Karpas-422 (cell line): ENCODE measurements at regions not wholly inside any gene's neighbourhood (a gene's known extent, or its start where the extent isn't known, plus 50 kb on each side); places are given as distances from the start of the nearest gene placed in this dataset.

Experiments
- DNase-seq: peaks from one replicate; pipeline ENCODE4 v3.0.0-alpha.2; 2015
- H2AFZ ChIP-seq: fragments of 200-600 bp; sonication (generic); 2 replicates; pipeline ENCODE4 v1.6.1; 2014; ENCODE audit warnings: antibody characterized with exemption, low read length, mixed read lengths
- H3K27ac ChIP-seq: fragments of 200-600 bp; sonication (generic); 2 replicates; pipeline ENCODE4 v1.5.1; 2014; ENCODE audit warnings: mild to moderate bottlenecking, low read length, moderate library complexity
- H3K27me3 ChIP-seq: fragments of 200-600 bp; sonication (generic); 2 replicates; pipeline ENCODE4 v1.6.1; 2014; ENCODE audit warnings: low read length, mixed read lengths
- H3K36me3 ChIP-seq: fragments of 200-600 bp; sonication (generic); 2 replicates; pipeline ENCODE4 v1.6.1; 2014; ENCODE audit warnings: low read length, mixed read lengths; ENCODE audit not compliant: insufficient read depth
- H3K4me1 ChIP-seq: fragments of 200-600 bp; sonication (generic); 2 replicates; pipeline ENCODE4 v1.6.1; 2014; ENCODE audit warnings: mild to moderate bottlenecking, low read length, mixed read lengths
- H3K4me2 ChIP-seq: fragments of 200-600 bp; sonication (generic); 2 replicates; pipeline ENCODE4 v1.6.1; 2014; ENCODE audit warnings: low read length, low read depth, mild to moderate bottlenecking; ENCODE audit not compliant: poor library complexity, severe bottlenecking
- H3K4me3 ChIP-seq: fragments of 200-600 bp; sonication (generic); 2 replicates; pipeline ENCODE4 v1.5.1; 2014; ENCODE audit warnings: mild to moderate bottlenecking, antibody characterized with exemption, low read length, mixed read lengths
- H3K79me2 ChIP-seq: fragments of 200-600 bp; sonication (generic); 2 replicates; pipeline ENCODE4 v1.6.1; 2014; ENCODE audit warnings: mild to moderate bottlenecking, low read length, mixed read lengths
- H3K9ac ChIP-seq: fragments of 200-600 bp; sonication (generic); 2 replicates; pipeline ENCODE4 v1.6.0; 2014; ENCODE audit warnings: low read length
- H3K9me2 ChIP-seq: fragments of 200-600 bp; sonication (generic), shearing (Covaris generic); replicated peaks from 2 replicates; pipeline ENCODE4 v1.6.0; 2014; ENCODE audit warnings: mild to moderate bottlenecking, low read length, moderate library complexity; ENCODE audit not compliant: insufficient read depth
- H3K9me3 ChIP-seq: fragments of 300-700, 200-600 bp; sonication (generic); 2 replicates; pipeline ENCODE4 v1.6.1; 2014; ENCODE audit warnings: low read length, mixed read lengths
- H4K20me1 ChIP-seq: fragments of 200-600 bp; sonication (generic); 2 replicates; pipeline ENCODE4 v1.6.1; 2014; ENCODE audit warnings: mild to moderate bottlenecking, antibody characterized with exemption, low read length, low read depth; ENCODE audit not compliant: insufficient read depth

DNA sequence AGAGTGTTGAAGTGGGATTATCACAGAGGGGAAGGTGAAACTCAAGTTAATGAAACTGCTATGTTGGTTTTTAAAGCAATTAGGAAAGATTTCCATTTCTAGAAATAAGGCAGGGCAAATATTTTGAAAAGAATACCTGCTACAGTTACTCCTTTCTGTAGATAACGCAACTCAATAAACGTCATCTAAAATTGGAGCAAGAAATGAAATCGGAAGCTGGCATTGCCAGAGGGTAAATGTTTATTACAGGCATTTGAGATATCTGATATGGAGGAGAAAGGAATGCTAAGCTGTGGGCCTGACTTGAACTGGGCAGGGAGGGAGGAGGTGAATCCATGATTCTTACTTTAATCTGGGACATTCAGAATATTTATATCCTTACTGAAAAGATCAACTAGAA is 217.0 kb upstream of the ADARB2 start:
- Histone ChIP-seq H3K4me3 (no peak overlapping the region), H3K4me1 (no peaks in the 10 kb centered on the region), H3K9me3 (no peaks in the 10 kb centered on the region), H3K27me3 (no peaks in the 10 kb centered on the region), H3K9ac (no peak overlapping the region), H2AFZ (no peak overlapping the region), H3K79me2 (no peaks in the 10 kb centered on the region), H4K20me1 (no peaks in the 10 kb centered on the region), H3K36me3 (no peaks in the 10 kb centered on the region), H3K9me2 (no peaks in the 10 kb centered on the region), H3K27ac (no peak overlapping the region), H3K4me2 (no peak overlapping the region)
- DNase-seq: no peak

DNA sequence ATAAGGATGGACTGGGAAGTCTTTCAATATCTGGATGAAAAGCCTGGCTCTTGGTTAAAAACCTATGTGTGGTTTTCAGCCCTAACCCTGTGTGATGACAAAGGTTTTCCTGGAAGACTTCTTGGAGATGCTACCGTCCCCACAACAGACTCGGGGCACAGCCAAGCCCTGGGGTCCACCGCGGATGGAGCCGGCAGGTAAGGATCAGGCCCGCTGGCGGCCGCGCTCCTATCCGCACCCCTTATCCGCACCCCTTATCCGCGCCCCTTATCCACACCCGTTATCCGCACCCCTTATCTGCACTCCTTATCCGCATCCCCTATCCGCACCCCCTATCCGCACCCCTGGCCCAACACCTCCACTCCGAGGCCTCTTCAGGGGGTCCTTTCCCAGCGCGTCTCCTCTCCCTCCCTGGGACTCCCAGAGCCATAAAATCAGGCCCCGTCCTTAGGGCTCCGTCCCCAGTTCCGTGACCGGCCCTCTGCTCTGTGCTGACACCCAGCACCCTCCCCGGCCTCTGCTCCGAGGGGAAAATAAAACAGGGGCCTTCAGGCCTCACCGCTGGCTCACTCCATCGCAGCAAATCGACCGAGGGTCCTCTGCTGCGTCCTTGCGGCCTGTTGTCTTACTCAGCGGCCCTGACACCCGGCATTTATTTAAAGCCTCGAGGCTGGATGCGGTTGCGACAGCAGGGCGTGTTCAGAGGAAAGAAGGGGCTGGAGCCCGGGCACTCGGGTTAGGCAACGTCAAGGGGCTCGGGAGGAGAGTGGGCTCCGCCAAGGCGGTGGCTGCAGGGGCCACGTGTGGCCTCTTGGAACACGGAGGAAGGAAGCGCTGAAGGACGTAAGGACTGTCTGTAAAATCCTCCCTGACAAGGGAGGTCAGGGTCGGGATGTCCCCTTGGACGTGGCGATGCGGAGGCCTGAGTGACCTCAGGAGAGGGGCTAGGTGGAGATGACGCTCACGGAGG is 215.1 kb upstream of the ADARB2 start:
- no peaks in the 10 kb centered on the region for H3K9me3 ChIP-seq
- no peaks in the 10 kb centered on the region for H3K36me3 ChIP-seq
- no peaks in the 10 kb centered on the region for H3K9me2 ChIP-seq
- H3K4me2 ChIP-seq: no peak overlapping the region
- H3K27ac ChIP-seq: no peak overlapping the region
- no peaks in the 10 kb centered on the region for H3K4me1 ChIP-seq
- no peak overlapping the region for H2AFZ ChIP-seq
- H4K20me1 ChIP-seq: no peaks in the 10 kb centered on the region
- no peak overlapping the region for H3K9ac ChIP-seq
- no peaks in the 10 kb centered on the region for H3K79me2 ChIP-seq
- no peaks in the 10 kb centered on the region for H3K27me3 ChIP-seq
- no peak for DNase-seq
- H3K4me3 ChIP-seq: no peak overlapping the region

DNA sequence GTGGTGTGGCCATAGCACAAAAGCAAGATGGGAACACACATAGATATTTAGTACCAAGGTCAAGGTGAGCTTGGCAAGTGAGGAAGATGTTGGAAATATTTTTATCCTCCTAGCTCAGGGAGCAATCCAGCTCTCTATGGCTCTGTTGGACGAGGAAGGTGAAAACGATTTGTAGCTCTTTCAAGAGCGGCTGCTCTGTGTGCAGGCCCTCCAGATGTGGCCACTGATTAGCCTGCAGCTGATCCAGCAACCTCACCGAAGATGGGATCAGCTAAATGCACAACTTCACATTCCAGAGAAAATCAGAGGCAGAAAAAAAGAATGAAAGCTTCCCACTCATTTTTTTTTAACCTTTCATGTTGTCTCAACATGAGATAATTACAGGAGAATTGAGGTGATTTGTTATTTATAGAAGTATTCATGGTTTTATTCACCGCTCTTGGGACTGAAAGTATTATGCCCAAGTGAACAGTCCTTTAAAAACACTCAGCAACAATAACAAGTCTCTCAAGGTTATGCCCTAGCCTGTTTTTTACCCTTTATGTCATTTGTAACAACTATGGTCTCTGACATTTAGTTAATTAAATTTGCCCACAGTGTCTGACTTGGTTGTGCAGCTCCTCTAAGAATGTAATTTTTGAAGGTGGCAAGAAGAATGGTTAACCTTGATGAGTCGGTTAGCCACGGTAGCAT is 213.6 kb upstream of the ADARB2 start:
- Histone ChIP-seq H3K4me2 (no peak overlapping the region), H3K4me3 (no peak overlapping the region), H3K9ac (no peak overlapping the region), H3K9me2 (no peaks in the 10 kb centered on the region), H3K9me3 (no peaks in the 10 kb centered on the region), H3K27ac (no peak overlapping the region), H3K4me1 (no peaks in the 10 kb centered on the region), H2AFZ (no peak overlapping the region), H3K79me2 (no peaks in the 10 kb centered on the region), H3K36me3 (no peaks in the 10 kb centered on the region), H3K27me3 (no peaks in the 10 kb centered on the region), H4K20me1 (no peaks in the 10 kb centered on the region)
- no peak for DNase-seq

DNA sequence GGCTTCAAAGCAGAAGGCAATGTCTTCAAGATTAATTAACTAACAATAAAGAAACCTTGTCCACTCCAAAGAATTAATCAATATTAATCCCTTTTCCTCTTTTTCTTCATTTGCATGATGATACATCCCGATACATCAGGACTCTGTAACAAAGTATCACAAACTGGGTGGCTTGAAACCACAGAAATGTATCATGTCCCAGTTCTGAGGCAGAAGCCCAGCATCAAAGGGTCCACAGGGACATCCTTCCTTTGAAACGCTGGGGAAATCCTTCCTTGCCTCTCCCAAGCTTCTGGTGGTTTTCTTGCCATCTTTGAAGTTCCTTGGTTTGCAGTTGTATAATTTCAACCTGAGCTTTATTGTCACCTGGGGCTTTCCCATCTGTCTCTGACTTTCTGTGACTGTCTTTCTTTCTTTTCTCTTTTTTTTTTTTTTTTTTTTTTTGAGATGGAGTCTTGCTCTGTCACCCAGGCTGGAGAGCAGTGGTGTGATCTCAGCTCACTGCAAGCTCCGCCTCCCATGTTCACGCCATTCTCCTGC is 210.2 kb upstream of the ADARB2 start:
- Histone ChIP-seq H3K79me2 (no peaks in the 10 kb centered on the region), H3K9me3 (no peaks in the 10 kb centered on the region)

DNA sequence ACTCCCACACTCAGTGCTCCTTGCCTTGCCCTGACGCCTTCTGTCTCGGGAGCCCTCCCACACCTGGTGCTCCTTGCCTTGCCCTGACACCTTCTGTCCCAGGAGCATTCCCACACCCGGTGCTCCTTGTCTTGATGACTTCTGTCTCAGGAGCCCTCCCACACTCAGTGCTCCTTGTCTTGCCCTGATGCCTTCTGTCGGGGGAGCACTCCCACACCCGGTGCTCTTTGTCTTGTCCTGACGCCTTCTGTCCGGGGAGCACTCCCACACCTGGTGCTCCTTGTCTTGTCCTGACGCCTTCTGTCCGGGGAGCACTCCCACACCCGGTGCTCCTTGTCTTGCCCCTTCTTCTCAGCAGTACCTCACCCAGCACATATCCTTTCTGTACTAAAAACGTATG is 207.2 kb upstream of the ADARB2 start:
- DNase-seq: no peak
- no peaks in the 10 kb centered on the region for H3K9me2 ChIP-seq
- no peak overlapping the region for H3K4me3 ChIP-seq
- no peaks in the 10 kb centered on the region for H3K9me3 ChIP-seq
- no peaks in the 10 kb centered on the region for H3K36me3 ChIP-seq
- H3K79me2 ChIP-seq: no peaks in the 10 kb centered on the region
- no peaks in the 10 kb centered on the region for H3K27me3 ChIP-seq
- H3K4me2 ChIP-seq: no peak overlapping the region
- no peak overlapping the region for H3K9ac ChIP-seq
- H4K20me1 ChIP-seq: no peaks in the 10 kb centered on the region
- no peak overlapping the region for H2AFZ ChIP-seq
- no peaks in the 10 kb centered on the region for H3K4me1 ChIP-seq
- H3K27ac ChIP-seq: no peak overlapping the region

More for the DNA sequence above, 210.2 kb upstream of the ADARB2 start:
- Histone ChIP-seq H3K4me1 (no peaks in the 10 kb centered on the region), H3K27me3 (no peaks in the 10 kb centered on the region), H3K9me2 (no peaks in the 10 kb centered on the region), H3K9ac (no peak overlapping the region), H3K36me3 (no peaks in the 10 kb centered on the region), H4K20me1 (no peaks in the 10 kb centered on the region), H3K4me3 (no peak overlapping the region), H2AFZ (no peak overlapping the region), H3K27ac (no peak overlapping the region), H3K4me2 (no peak overlapping the region)
- DNase-seq: no peak

DNA sequence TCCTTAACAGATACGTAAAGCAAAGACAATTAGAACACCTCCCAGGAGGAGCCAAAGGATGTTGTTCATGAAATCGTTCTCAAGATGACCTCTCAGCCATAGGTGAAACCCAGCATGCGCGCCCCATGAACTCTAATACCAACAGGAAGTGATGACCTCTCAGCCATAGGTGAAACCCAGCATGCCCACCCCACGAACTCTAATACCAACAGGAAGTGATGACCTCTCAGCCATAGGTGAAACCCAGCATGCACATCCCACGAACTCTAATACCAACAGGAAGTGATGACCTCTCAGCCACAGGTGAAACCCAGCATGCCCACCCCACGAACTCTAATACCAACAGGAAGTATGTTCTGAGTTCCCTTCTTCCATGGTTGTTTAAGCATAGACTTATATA is 205.2 kb upstream of the ADARB2 start:
- Histone ChIP-seq H3K4me3 (no peak overlapping the region), H3K9me2 (no peaks in the 10 kb centered on the region), H3K79me2 (no peaks in the 10 kb centered on the region), H3K9ac (no peak overlapping the region), H3K4me2 (no peak overlapping the region), H3K9me3 (no peaks in the 10 kb centered on the region), H3K27ac (no peak overlapping the region), H4K20me1 (no peaks in the 10 kb centered on the region), H3K36me3 (no peaks in the 10 kb centered on the region), H3K27me3 (no peaks in the 10 kb centered on the region), H2AFZ (no peak overlapping the region), H3K4me1 (no peaks in the 10 kb centered on the region)
- no peak for DNase-seq

DNA sequence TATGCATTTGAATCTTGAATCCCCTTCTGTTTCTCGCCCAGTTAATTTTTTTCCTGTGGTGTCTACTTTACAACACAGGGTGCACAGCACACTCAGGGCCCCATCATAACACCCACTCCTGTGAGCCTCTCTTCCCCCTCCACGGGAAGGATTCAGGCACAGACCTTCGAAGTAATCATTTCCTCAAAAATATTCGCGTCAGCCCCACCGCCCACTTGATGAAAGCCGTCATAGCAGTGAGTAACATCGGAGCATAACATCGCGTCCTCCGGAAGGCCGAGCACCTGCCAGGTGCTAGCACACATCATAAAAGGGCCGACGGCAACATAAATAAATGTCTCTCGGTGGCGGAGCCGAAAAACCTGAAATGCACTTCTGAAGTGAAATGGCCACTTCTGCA is 201.7 kb upstream of the ADARB2 start:
- DNase-seq: no peak
- no peaks in the 10 kb centered on the region for H3K36me3 ChIP-seq
- no peaks in the 10 kb centered on the region for H3K27me3 ChIP-seq
- no peak overlapping the region for H3K27ac ChIP-seq
- H3K4me2 ChIP-seq: no peak overlapping the region
- H2AFZ ChIP-seq: no peak overlapping the region
- no peak overlapping the region for H3K4me3 ChIP-seq
- no peaks in the 10 kb centered on the region for H4K20me1 ChIP-seq
- no peak overlapping the region for H3K9ac ChIP-seq
- H3K4me1 ChIP-seq: no peaks in the 10 kb centered on the region
- H3K9me3 ChIP-seq: no peaks in the 10 kb centered on the region
- no peaks in the 10 kb centered on the region for H3K9me2 ChIP-seq
- no peaks in the 10 kb centered on the region for H3K79me2 ChIP-seq

DNA sequence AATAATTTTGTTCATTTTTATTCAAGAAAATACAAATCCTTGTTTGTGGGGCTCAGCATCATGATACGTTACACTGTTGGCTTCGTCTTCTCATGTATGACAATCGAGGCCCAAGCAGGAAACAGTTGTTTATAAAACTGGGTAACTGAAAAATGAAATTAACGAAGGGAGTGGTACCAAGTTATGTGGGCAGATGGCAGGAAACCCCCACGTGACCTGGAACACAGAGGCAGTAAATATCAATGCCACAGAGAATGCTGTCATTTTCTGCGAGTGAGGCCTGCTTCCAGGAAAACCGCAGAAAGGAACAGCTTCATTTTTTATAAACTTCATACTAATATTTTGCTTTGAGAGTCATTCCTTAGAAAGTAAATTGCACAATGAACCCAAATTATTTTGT is 201.0 kb upstream of the ADARB2 start:
- no peak overlapping the region for H3K27ac ChIP-seq
- DNase-seq: no peak
- no peak overlapping the region for H3K4me2 ChIP-seq

More for the DNA sequence above, 201.0 kb upstream of the ADARB2 start:
- H3K36me3 ChIP-seq: no peaks in the 10 kb centered on the region
- no peaks in the 10 kb centered on the region for H3K27me3 ChIP-seq
- no peaks in the 10 kb centered on the region for H3K4me1 ChIP-seq
- no peaks in the 10 kb centered on the region for H3K79me2 ChIP-seq
- no peaks in the 10 kb centered on the region for H3K9me3 ChIP-seq
- H3K9ac ChIP-seq: no peak overlapping the region
- H3K9me2 ChIP-seq: no peaks in the 10 kb centered on the region
- H2AFZ ChIP-seq: no peak overlapping the region
- H4K20me1 ChIP-seq: no peaks in the 10 kb centered on the region
- H3K4me3 ChIP-seq: no peak overlapping the region
